ENCODE measurements at regions not wholly inside any gene's neighbourhood (a gene's known extent, or its start where the extent isn't known, plus 50 kb on each side); places are given as distances from the start of the nearest gene placed in this dataset.

DNA sequence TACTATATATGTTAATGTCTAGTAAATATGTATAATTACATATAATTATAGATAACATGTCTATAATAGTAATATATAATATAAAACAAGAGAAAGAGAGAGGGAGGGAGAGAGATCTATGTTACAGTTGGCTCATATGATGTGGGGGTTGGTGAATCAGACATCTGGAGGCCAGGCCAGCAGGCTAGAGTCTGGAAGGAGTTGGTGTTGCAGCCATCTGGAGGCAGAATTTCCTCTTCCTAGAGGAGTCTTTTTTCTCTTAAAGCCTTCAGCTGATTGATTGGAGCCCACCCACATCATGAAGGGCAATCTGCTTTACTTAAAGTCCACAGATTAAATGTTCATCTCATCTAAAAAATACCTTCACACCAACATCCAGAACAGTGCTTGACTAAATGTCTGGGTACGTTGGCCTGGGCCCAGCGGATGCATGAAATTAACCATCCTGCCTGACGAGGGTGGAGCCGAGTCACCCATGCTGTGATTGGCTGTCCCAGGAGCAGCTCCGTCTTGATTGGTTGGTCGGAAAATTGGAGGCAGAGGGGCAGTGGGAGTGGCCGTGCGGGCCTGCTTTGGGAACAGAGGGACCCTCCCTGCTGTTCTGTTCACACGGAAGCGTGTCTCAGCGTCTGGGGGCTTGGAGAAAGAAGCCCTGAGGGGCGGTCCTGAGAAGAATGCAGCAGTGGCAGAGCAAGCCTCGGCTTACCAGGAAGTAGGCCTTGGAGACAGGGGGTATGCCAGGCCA is 392.4 kb downstream of the QKI start:
- H3K79me2 ChIP-seq (ENCODE audit: control insufficient read depth, low read length) = no peaks in the 10 kb centered on the region
- no peaks in the 10 kb centered on the region for H4K20me1 ChIP-seq (ENCODE audit: control insufficient read depth, insufficient read depth, low read depth, low read length)
- H3K27ac ChIP-seq (ENCODE audit: low read depth, low read length) = no peak overlapping the region
- H3K4me3 ChIP-seq (ENCODE audit: low read length) = no peak overlapping the region
- H3K4me1 ChIP-seq (ENCODE audit: control insufficient read depth, low read length) = no peaks in the 10 kb centered on the region
- H3K9me2 ChIP-seq (replicated peaks; ENCODE audit: control insufficient read depth, low read length) = no peaks in the 10 kb centered on the region
- no peak overlapping the region for H3K4me2 ChIP-seq (ENCODE audit: low read length)
- TF ChIP-seq CTCF (IDR thresholded peaks at IDR 0.05; ENCODE audit: low read depth, low read length, poor library complexity, severe bottlenecking) (no peak), EZH2phosphoT487 (IDR thresholded peaks at IDR 0.05; ENCODE audit: borderline replicate concordance, low read length) (no peak)
- no peaks in the 10 kb centered on the region for H3F3A ChIP-seq (ENCODE audit: control insufficient read depth, insufficient read depth)
- H3K36me3 ChIP-seq (ENCODE audit: control insufficient read depth, low read length) = no peaks in the 10 kb centered on the region
- no peaks in the 10 kb centered on the region for H3K27me3 ChIP-seq (ENCODE audit: control insufficient read depth, low read length)
- no peaks in the 10 kb centered on the region for H3K9me3 ChIP-seq (ENCODE audit: control insufficient read depth, insufficient read depth, low read length)

- no peaks in the 10 kb centered on the region for H3K9me2 ChIP-seq (replicated peaks; ENCODE audit: control insufficient read depth, low read length)
- no peaks in the 10 kb centered on the region for H3F3A ChIP-seq (ENCODE audit: control insufficient read depth, insufficient read depth)
- H3K79me2 ChIP-seq (ENCODE audit: control insufficient read depth, low read length) = no peaks in the 10 kb centered on the region
- H3K36me3 ChIP-seq (ENCODE audit: control insufficient read depth, low read length) = no peaks in the 10 kb centered on the region
- no peaks in the 10 kb centered on the region for H4K20me1 ChIP-seq (ENCODE audit: control insufficient read depth, insufficient read depth, low read depth, low read length)
- TF ChIP-seq CTCF (IDR thresholded peaks at IDR 0.05; ENCODE audit: low read depth, low read length, poor library complexity, severe bottlenecking) (no peak), EZH2phosphoT487 (IDR thresholded peaks at IDR 0.05; ENCODE audit: borderline replicate concordance, low read length) (no peak)
- no peaks in the 10 kb centered on the region for H3K9me3 ChIP-seq (ENCODE audit: control insufficient read depth, insufficient read depth, low read length)
- H3K4me2 ChIP-seq (ENCODE audit: low read length) = no peak overlapping the region
- H3K27me3 ChIP-seq (ENCODE audit: control insufficient read depth, low read length) = no peaks in the 10 kb centered on the region
- H3K4me1 ChIP-seq (ENCODE audit: control insufficient read depth, low read length) = no peaks in the 10 kb centered on the region
- H3K27ac ChIP-seq (ENCODE audit: low read depth, low read length) = no peak overlapping the region
- H3K4me3 ChIP-seq (ENCODE audit: low read length) = no peak overlapping the region
Observed at GRCh38 chr6:163804991-163805390, 390.5 kb downstream of the QKI start.

- H3K9me2 ChIP-seq (replicated peaks; ENCODE audit: control insufficient read depth, low read length) = no peaks in the 10 kb centered on the region
- no peak overlapping the region for H3K4me2 ChIP-seq (ENCODE audit: low read length)
- no peaks in the 10 kb centered on the region for H3K36me3 ChIP-seq (ENCODE audit: control insufficient read depth, low read length)
- TF ChIP-seq CTCF (IDR thresholded peaks at IDR 0.05; ENCODE audit: low read depth, low read length, poor library complexity, severe bottlenecking) (no peak), EZH2phosphoT487 (IDR thresholded peaks at IDR 0.05; ENCODE audit: borderline replicate concordance, low read length) (no peak)
- H3K79me2 ChIP-seq (ENCODE audit: control insufficient read depth, low read length) = no peaks in the 10 kb centered on the region
- no peaks in the 10 kb centered on the region for H4K20me1 ChIP-seq (ENCODE audit: control insufficient read depth, insufficient read depth, low read depth, low read length)
- H3F3A ChIP-seq (ENCODE audit: control insufficient read depth, insufficient read depth) = no peaks in the 10 kb centered on the region
- H3K4me1 ChIP-seq (ENCODE audit: control insufficient read depth, low read length) = no peaks in the 10 kb centered on the region
- H3K27ac ChIP-seq (ENCODE audit: low read depth, low read length) = no peak overlapping the region
- no peaks in the 10 kb centered on the region for H3K9me3 ChIP-seq (ENCODE audit: control insufficient read depth, insufficient read depth, low read length)
- no peaks in the 10 kb centered on the region; the same call in 1 of the 2 replicates for H3K27me3 ChIP-seq (ENCODE audit: control insufficient read depth, low read length)
- no peak overlapping the region for H3K4me3 ChIP-seq (ENCODE audit: low read length)
Observed at GRCh38 chr6:163802267-163802666, 387.7 kb downstream of the QKI start.
